Parathyroid adenoma (tissue), 2 donors: ENCODE measurements at regions not wholly inside any gene's neighbourhood (a gene's known extent, or its start where the extent isn't known, plus 50 kb on each side); places are given as distances from the start of the nearest gene placed in this dataset.

Experiments used
- H2AFZ ChIP-seq: fragments of 300-600 bp; sonication (generic); one replicate; pipeline ENCODE4 v1.7.0; 2017; ENCODE audit warnings: antibody characterized with exemption, mild to moderate bottlenecking
- H3K27ac ChIP-seq: fragments of 300-600 bp; sonication (generic); one replicate; pipeline ENCODE4 v1.7.0; 2017
- H3K27me3 ChIP-seq: fragments of 300-600 bp; sonication (generic); one replicate; pipeline ENCODE4 v1.7.0; 2017; ENCODE audit warnings: low read length; ENCODE audit not compliant: control insufficient read depth, insufficient read depth
- H3K36me3 ChIP-seq: fragments of 300-600 bp; sonication (generic); one replicate; pipeline ENCODE4 v1.7.0; 2017; ENCODE audit warnings: low read length; ENCODE audit not compliant: control insufficient read depth, insufficient read depth
- H3K4me1 ChIP-seq: fragments of 300-600 bp; sonication (generic); one replicate; pipeline ENCODE4 v1.7.0; 2017; ENCODE audit warnings: control low read depth
- H3K4me2 ChIP-seq: fragments of 300-600 bp; sonication (generic); one replicate; pipeline ENCODE4 v1.7.0; 2017; ENCODE audit warnings: low read length
- H3K4me3 ChIP-seq: fragments of 300-600 bp; sonication (generic); one replicate; pipeline ENCODE4 v1.7.0; 2017; ENCODE audit warnings: low read depth, low read length
- H3K79me2 ChIP-seq: fragments of 300-600 bp; sonication (generic); one replicate; pipeline ENCODE4 v1.7.0; 2017; ENCODE audit warnings: control low read depth
- H3K9ac ChIP-seq: fragments of 300-600 bp; sonication (generic); one replicate; pipeline ENCODE4 v1.7.0; 2017; ENCODE audit warnings: mild to moderate bottlenecking
- H3K9me3 ChIP-seq: fragments of 300-600 bp; sonication (generic); one replicate; pipeline ENCODE4 v1.7.0; 2017; ENCODE audit warnings: low read length; ENCODE audit not compliant: control insufficient read depth
- TF ChIP-seq, protein P1 (sequence below): fragments of 300-600 bp; sonication (generic); IDR thresholded peaks from one replicate; pipeline ENCODE4 v1.7.0; 2017; ENCODE audit warnings: antibody characterized with exemption, mild to moderate bottlenecking
- donor health status: primary hyperparathyroidism.

DNA sequence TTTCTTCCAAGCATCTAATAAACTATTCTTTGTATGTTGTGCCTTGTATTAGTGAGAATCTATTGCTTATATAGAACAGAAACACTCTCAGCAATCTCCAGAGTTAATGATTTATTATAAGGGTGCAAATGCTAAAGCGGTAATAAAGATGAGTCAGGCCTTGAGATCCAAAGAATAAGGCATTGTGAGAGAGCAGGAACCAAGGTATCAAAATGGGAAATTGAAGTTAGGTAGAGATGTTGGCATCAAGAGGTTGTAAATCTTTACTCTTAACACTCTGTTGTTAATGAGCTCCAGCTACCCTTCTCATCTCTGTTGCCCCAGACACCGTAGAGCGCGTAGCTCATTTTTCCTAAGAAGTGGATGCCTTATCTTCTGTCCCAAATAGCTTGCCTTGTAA is 375.2 kb downstream of the ARL4A start:
- H3K4me2 ChIP-seq = no peak overlapping the region
- H3K27ac ChIP-seq = no peak overlapping the region
- no peaks in the 10 kb centered on the region for H3K4me1 ChIP-seq
- H3K9ac ChIP-seq = no peak overlapping the region
- H3K79me2 ChIP-seq = no peaks in the 10 kb centered on the region
- H3K9me3 ChIP-seq = no peaks in the 10 kb centered on the region
- H3K27me3 ChIP-seq = no peaks in the 10 kb centered on the region
- TF ChIP-seq, protein P1, sequence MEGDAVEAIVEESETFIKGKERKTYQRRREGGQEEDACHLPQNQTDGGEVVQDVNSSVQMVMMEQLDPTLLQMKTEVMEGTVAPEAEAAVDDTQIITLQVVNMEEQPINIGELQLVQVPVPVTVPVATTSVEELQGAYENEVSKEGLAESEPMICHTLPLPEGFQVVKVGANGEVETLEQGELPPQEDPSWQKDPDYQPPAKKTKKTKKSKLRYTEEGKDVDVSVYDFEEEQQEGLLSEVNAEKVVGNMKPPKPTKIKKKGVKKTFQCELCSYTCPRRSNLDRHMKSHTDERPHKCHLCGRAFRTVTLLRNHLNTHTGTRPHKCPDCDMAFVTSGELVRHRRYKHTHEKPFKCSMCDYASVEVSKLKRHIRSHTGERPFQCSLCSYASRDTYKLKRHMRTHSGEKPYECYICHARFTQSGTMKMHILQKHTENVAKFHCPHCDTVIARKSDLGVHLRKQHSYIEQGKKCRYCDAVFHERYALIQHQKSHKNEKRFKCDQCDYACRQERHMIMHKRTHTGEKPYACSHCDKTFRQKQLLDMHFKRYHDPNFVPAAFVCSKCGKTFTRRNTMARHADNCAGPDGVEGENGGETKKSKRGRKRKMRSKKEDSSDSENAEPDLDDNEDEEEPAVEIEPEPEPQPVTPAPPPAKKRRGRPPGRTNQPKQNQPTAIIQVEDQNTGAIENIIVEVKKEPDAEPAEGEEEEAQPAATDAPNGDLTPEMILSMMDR = no peak
- no peak overlapping the region for H2AFZ ChIP-seq
- H3K4me3 ChIP-seq = no peak overlapping the region
- H3K36me3 ChIP-seq = no peaks in the 10 kb centered on the region

DNA sequence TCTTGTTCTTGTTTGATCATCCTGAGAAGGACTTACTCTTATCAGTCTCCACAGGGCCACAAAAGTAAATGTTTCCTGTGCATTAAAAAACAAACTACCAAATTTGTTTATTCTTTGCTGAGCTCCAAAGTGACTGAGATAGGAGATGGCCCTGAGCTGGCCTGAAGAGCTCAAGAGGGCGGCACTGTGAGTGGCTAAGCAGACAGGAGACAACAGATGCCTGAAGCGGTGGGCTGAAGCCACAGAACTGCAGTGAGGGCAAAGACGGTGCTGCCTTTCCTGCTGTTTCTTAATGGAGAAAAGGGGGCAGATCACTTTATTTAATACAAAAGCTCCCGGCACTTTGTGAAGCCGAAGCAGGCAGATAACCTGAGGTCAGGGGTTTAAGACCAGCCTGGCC is 379.6 kb downstream of the ARL4A start:
- H3K4me1 ChIP-seq = no peaks in the 10 kb centered on the region
- H2AFZ ChIP-seq = no peak overlapping the region
- H3K36me3 ChIP-seq = no peaks in the 10 kb centered on the region
- H3K27me3 ChIP-seq = no peaks in the 10 kb centered on the region
- H3K79me2 ChIP-seq = no peaks in the 10 kb centered on the region
- H3K9me3 ChIP-seq = no peaks in the 10 kb centered on the region
- H3K4me3 ChIP-seq = no peak overlapping the region
- no peak overlapping the region for H3K9ac ChIP-seq
- no peak overlapping the region for H3K27ac ChIP-seq
- TF ChIP-seq, protein P1 = no peak
- H3K4me2 ChIP-seq = no peak overlapping the region

- Histone ChIP-seq H3K27ac (no peak overlapping the region), H3K4me3 (no peak overlapping the region), H3K4me1 (no peaks in the 10 kb centered on the region), H3K36me3 (no peaks in the 10 kb centered on the region), H3K79me2 (no peaks in the 10 kb centered on the region), H3K9me3 (no peaks in the 10 kb centered on the region), H3K27me3 (no peaks in the 10 kb centered on the region), H3K9ac (no peak overlapping the region), H2AFZ (no peak overlapping the region), H3K4me2 (no peak overlapping the region)
- TF ChIP-seq, protein P1 = no peak
Observed at GRCh38 chr7:13068032-13068431, 380.6 kb downstream of the ARL4A start.

DNA sequence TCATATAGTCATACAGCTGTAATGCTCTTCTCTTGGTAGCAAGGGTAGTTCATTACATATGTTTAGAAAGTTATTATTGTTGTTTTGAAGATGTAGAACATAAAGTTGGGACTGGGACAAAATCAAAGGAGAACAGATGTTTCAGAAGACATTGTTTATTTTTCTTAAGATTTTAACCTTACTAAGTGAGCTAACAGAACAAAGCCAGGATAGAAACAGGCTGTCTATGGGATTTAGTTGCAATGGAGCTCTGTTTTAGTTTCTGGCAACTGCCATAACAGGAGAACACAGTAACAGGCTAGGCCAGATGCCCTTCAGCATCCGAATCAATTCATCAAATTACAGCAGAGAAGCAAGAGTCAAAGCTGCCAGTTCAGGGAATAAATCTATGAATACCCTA is 382.4 kb downstream of the ARL4A start:
- Histone ChIP-seq H3K4me3 (no peak overlapping the region), H3K27me3 (no peaks in the 10 kb centered on the region), H3K9ac (no peak overlapping the region), H2AFZ (no peak overlapping the region), H3K4me2 (no peak overlapping the region), H3K27ac (no peak overlapping the region), H3K79me2 (no peaks in the 10 kb centered on the region), H3K9me3 (no peaks in the 10 kb centered on the region), H3K36me3 (no peaks in the 10 kb centered on the region), H3K4me1 (no peaks in the 10 kb centered on the region)
- TF ChIP-seq, protein P1 = no peak

DNA sequence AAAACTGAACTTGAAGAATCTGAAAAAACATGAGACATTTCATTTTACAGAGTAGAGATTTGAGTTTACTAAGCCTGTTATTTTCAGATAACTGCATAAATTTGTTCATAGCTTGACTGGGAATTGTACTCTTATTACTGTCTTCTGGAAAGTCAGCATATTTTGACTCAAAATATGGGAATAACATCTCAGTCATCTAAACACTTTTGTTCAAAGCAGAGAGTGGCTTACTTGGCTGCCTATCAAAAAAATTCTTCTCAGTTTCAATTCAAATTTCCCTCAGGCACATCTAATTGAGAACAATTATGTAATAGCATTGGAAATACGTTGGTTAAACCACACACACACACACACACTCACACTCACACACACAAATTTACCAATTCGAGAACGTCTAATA is 384.6 kb downstream of the ARL4A start:
- Histone ChIP-seq H3K4me1 (no peaks in the 10 kb centered on the region), H3K27me3 (no peaks in the 10 kb centered on the region), H3K9me3 (no peaks in the 10 kb centered on the region), H3K27ac (no peak overlapping the region), H2AFZ (no peak overlapping the region), H3K79me2 (no peaks in the 10 kb centered on the region), H3K4me3 (no peak overlapping the region), H3K36me3 (no peaks in the 10 kb centered on the region), H3K4me2 (no peak overlapping the region), H3K9ac (no peak overlapping the region)
- TF ChIP-seq, protein P1 = no peak
